K562 (cell line): ENCODE measurements at regions not wholly inside any gene's neighbourhood (a gene's known extent, or its start where the extent isn't known, plus 50 kb on each side); places are given as distances from the start of the nearest gene placed in this dataset.

ENCODE experiments used
- ATAC-seq: fragments of 200-7000 bp; cut with Tn5 transposase; 3 replicates; pipeline ENCODE4 v1.9.1; 2020; ENCODE audit warnings: moderate library complexity
- BruUV-seq: library from RNA; stranded (reverse); fragments of 400-500 nt; replicated peaks from 2 replicates; lab custom pipeline; 2021; lab: Mats Ljungman, UMichigan
- CTCF ChIA-PET: fragments of 300-600 bp; formaldehyde crosslinking; extraction: SDS; loops from one replicate; lab custom pipeline; 2021; ENCODE audit warnings: low intra/inter-chr PET ratio; lab: Yijun Ruan, JAX
- POLR2A ChIA-PET: fragments of 300-600, 350-650 bp; sonication (Branson Sonifier 250); formaldehyde crosslinking; extraction: SDS; loops from one replicate; lab custom pipeline; 2021; ENCODE audit warnings: antibody characterized with exemption, inconsistent platforms; lab: Yijun Ruan, JAX
- DNase-seq, 4 experiments: peaks; one replicate each; pipeline versions ENCODE4 v3.0.0 to v3.0.0-alpha.2; 2011 to 2018; ENCODE audit warnings: low spot score in 3 of 4, mixed read lengths in 3 of 4; ENCODE audit errors: extremely low read depth in 1 of 4
- FAIRE-seq: peaks from 2 replicates; lab custom pipeline; 2011; peaks lifted over from hg19 to GRCh38; lab: Jason Lieb, UNC
- H2AFZ ChIP-seq: 2 replicates; pipeline ENCODE4 v1.6.0; 2011; ENCODE audit warnings: low read depth, low read length, control low read depth, inconsistent platforms
- H3K27ac ChIP-seq: fragments of 200-600 bp; 3 replicates; pipeline ENCODE4 v1.8.0; 2011; ENCODE audit warnings: low read depth, mild to moderate bottlenecking, control low read depth, inconsistent platforms, low read length, moderate library complexity, mixed read lengths; ENCODE audit errors: extremely low read depth
- H3K27me3 ChIP-seq, 2 experiments: fragments of 300-600 bp in 1 of 2; 2 replicates in 1 of 2; 3 replicates in 1 of 2; pipeline versions ENCODE4 v1.6.0 to v1.8.0; 2011; ENCODE audit warnings: inconsistent platforms in 2 of 2, low read length in 2 of 2, mild to moderate bottlenecking in 1 of 2, mixed read lengths in 1 of 2, moderate library complexity in 1 of 2; ENCODE audit not compliant: control insufficient read depth in 2 of 2, insufficient read depth in 2 of 2
- H3K36me3 ChIP-seq: fragments of 300-600 bp; 3 replicates; pipeline ENCODE4 v1.8.0; 2011; ENCODE audit warnings: mild to moderate bottlenecking, low read length, inconsistent platforms; ENCODE audit not compliant: control insufficient read depth, insufficient read depth
- H3K4me1 ChIP-seq, 2 experiments: fragments of 200-600 bp in 1 of 2; replicated peaks in 1 of 2; 2 replicates in 1 of 2; 3 replicates in 1 of 2; pipeline versions ENCODE4 v1.5.1 to v1.8.0; 2011; ENCODE audit warnings: inconsistent platforms in 2 of 2, low read length in 2 of 2, mild to moderate bottlenecking in 1 of 2, mixed read lengths in 1 of 2, moderate library complexity in 1 of 2; ENCODE audit not compliant: control insufficient read depth in 2 of 2, insufficient read depth in 2 of 2
- H3K4me2 ChIP-seq: 2 replicates; pipeline ENCODE4 v1.6.1; 2011; ENCODE audit warnings: low read length, control low read depth, inconsistent platforms, mixed read lengths; ENCODE audit not compliant: insufficient read depth
- H3K4me3 ChIP-seq: fragments of 200-600 bp; sonication (generic), shearing (Covaris generic); 2 replicates; pipeline ENCODE4 v1.5.1; 2016; ENCODE audit warnings: control low read depth, inconsistent platforms
- H3K79me2 ChIP-seq: fragments of 200-600 bp; 3 replicates; pipeline ENCODE4 v1.8.0; 2011; ENCODE audit warnings: low read length, inconsistent platforms; ENCODE audit not compliant: control insufficient read depth, insufficient read depth
- H3K9ac ChIP-seq, 2 experiments: 2 replicates each; pipeline versions ENCODE4 v1.6.0 to v1.6.1; 2011; ENCODE audit warnings: low read depth in 2 of 2, low read length in 2 of 2, control low read depth in 1 of 2, inconsistent platforms in 1 of 2, mild to moderate bottlenecking in 1 of 2, mixed read lengths in 1 of 2; ENCODE audit not compliant: insufficient read depth in 1 of 2
- H3K9me1 ChIP-seq: one replicate; pipeline ENCODE4 v1.6.0; 2011; ENCODE audit warnings: inconsistent platforms, mild to moderate bottlenecking, low read length, moderate library complexity; ENCODE audit not compliant: control insufficient read depth, insufficient read depth
- H3K9me3 ChIP-seq: replicated peaks from 2 replicates; pipeline ENCODE4 v1.5.1; 2011; ENCODE audit warnings: low read depth, low read length, inconsistent platforms; ENCODE audit not compliant: control insufficient read depth, insufficient read depth
- H4K20me1 ChIP-seq: replicated peaks from 2 replicates; pipeline ENCODE4 v1.6.1; 2011; ENCODE audit warnings: low read length, inconsistent platforms, mixed read lengths; ENCODE audit not compliant: control insufficient read depth, insufficient read depth
- CTCF ChIP-seq, 3 experiments: IDR thresholded peaks in 2 of 3; conservative IDR thresholded peaks in 1 of 3; 2 replicates each; pipeline ENCODE4 v1.5.1; 2011 to 2012; ENCODE audit warnings: low read length in 3 of 3, mild to moderate bottlenecking in 3 of 3, control low read depth in 2 of 3, improper control_type of control experiment in 1 of 3, inconsistent platforms in 1 of 3, low read depth in 1 of 3, mixed read lengths in 1 of 3, moderate library complexity in 1 of 3; ENCODE audit not compliant: insufficient read depth in 2 of 3
- NFIC ChIP-seq: fragments of 450-650 bp; IDR thresholded peaks from 2 replicates; pipeline ENCODE4 v1.6.1; 2017; ENCODE audit warnings: mild to moderate bottlenecking, inconsistent platforms
- NKRF ChIP-seq: fragments of 450-650 bp; IDR thresholded peaks from 2 replicates; pipeline ENCODE4 v1.6.1; 2016; ENCODE audit warnings: borderline replicate concordance
- ZBTB34 ChIP-seq: fragments of 250-450 bp; sonication (Bioruptor Pico); IDR thresholded peaks from 2 replicates; pipeline ENCODE4 v1.8.0; 2021; ENCODE audit warnings: mild to moderate bottlenecking, moderate library complexity
- WGBS: fragments of 100-300 bp; shearing (Covaris generic); methylation state at CpG from one replicate; pipeline ENCODE4 v1.1.6; 2016; ENCODE audit warnings: low coverage, mixed read lengths; ENCODE audit not compliant: insufficient coverage; ENCODE audit errors: missing lambda C conversion rate; 5-methylcytosine and 5-hydroxymethylcytosine counted together
- in situ Hi-C: fragments of 300-500 bp; cut with MboI; formaldehyde crosslinking; loops from 4 replicates; pipeline ENCODE4 v1.15.0; 2018; ENCODE audit warnings: inconsistent platforms, mixed read lengths
- intact Hi-C: fragments of 100-400 bp; cut with micrococcal nuclease; formaldehyde crosslinking; loops from 2 replicates; pipeline ENCODE4 v1.14.2; 2022

GRCh38 chr7:10022480-10022879, 951.2 kb upstream of the PHF14 start (continued):
- no peak for TF ChIP-seq ZBTB34 (CRISPR knock-in tag)

- H3K9ac ChIP-seq: no peak overlapping the region
- in situ Hi-C loops: no loop called here
- no peaks in the 10 kb centered on the region for H4K20me1 ChIP-seq
- no peak overlapping the region for H2AFZ ChIP-seq
- H3K36me3 ChIP-seq: no peaks in the 10 kb centered on the region
- intact Hi-C loops: no loop called here
- no peaks in the 10 kb centered on the region for H3K79me2 ChIP-seq
- no peak overlapping the region for H3K27ac ChIP-seq
- H3K4me1 ChIP-seq: no peaks in the 10 kb centered on the region
- no peak for ATAC-seq
- no peaks in the 10 kb centered on the region for H3K9me3 ChIP-seq
- DNase-seq: peak in 1 of 4 experiments; percentile 2
- CTCF ChIA-PET: no interaction called here
- no peaks in the 10 kb centered on the region for H3K27me3 ChIP-seq
- TF ChIP-seq NFIC: peak; percentile 44; the same call in 1 of the 2 replicates
- TF ChIP-seq CTCF (IDR thresholded peaks at IDR 0.05 in 2 of 3, conservative IDR thresholded peaks at IDR 0.05 in 1 of 3; ENCODE audit: insufficient read depth in 2 of 3, low read depth in 1 of 3, low read length in 3 of 3): no peak
- TF ChIP-seq NKRF: no peak
- H3K4me2 ChIP-seq: no peak overlapping the region
- WGBS: 0% methylated on average over 1 of the region's 2 CpGs
- H3K9me1 ChIP-seq: no peaks in the 10 kb centered on the region
- H3K4me3 ChIP-seq: no peak overlapping the region
- POLR2A ChIA-PET: no interaction called here
- BruUV-seq: no TSS peak
- FAIRE-seq: no peak
These were observed 950.7 kb upstream of the PHF14 start for GRCh38 chr7:10022957-10023356.
